ENCODE measurements at regions not wholly inside any gene's neighbourhood (a gene's known extent, or its start where the extent isn't known, plus 50 kb on each side); places are given as distances from the start of the nearest gene placed in this dataset.

DNA sequence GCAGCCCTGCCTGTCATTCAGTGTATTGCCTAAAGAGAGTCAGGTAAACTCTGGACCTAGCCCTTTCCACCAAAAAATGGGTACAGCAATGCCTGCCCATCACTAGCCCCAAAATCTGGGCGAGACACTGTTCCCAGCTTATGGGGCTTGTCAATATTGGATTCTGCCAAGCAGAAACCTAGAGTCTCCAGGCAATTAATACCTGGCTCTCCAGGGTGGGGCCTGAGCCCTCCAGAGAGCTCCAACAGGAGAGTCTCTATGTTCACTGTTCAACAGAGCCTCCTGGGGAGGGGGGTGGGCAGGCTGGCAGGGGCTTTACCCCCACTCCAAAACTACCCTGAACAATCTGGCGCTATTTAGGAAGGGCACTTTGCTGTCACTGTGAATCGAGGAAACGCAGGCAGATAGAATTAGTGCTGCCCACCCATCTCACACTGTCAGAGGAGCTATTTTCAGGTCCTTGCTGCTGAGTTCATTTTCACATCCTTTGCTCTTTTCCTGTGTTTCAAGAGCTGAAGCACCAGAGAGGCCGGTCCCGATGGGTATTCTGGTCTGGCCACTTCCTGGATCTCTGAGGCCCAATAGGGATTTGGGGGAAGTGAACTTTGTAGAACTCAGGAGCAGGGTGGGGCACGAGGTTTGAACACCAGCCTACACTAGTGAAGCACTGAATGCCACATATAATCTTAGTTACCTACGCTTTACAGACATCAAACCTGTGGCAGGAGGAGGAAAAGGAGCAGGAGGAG is 121.8 kb downstream of the C5orf15 start:
- Mint-ChIP-seq H3K4me1 (ENCODE audit: low read depth) (no peaks in the 10 kb centered on the region), H3K27me3 (ENCODE audit: insufficient read depth) (peaks cover 9% of the 10 kb centered on the region), H3K27ac (no peak overlapping the region), H3K4me3 (no peak overlapping the region), H3K36me3 (ENCODE audit: low read depth) (no peaks in the 10 kb centered on the region), H3K9me3 (no peaks in the 10 kb centered on the region)
- DNase-seq (ENCODE audit: low spot score): no peak
- intact Hi-C loops (cut with micrococcal nuclease): no loop called here

DNA sequence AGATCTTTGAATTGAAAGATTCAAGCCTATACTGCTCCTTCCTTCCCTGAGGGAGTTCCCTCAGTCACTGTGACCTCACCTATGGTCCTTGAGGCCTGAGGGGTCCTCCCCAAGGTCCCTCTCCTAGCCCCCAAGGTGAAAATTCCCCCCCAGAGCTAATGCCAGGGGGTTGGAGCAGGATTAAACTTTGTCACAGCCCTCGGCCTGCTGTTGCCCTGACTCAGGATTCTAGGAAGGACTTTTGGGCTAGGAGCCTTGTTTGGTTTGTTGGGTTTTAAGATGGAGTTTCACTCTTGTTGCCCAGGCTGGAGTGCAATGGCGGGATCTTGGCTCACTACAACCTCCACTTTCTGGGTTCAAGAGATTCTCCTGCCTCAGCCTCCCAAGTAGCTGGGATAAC is 123.2 kb downstream of the C5orf15 start:
- H3K27ac Mint-ChIP-seq: no peak overlapping the region
- no peaks in the 10 kb centered on the region for H3K9me3 Mint-ChIP-seq
- H3K4me3 Mint-ChIP-seq: no peak overlapping the region

GRCh38 chr5:133844836-133845235 is 123.6 kb downstream of the C5orf15 start:
- intact Hi-C loops (cut with micrococcal nuclease): no loop called here
- Mint-ChIP-seq H3K9me3 (no peaks in the 10 kb centered on the region), H3K27ac (no peak overlapping the region), H3K36me3 (ENCODE audit: low read depth) (no peaks in the 10 kb centered on the region), H3K27me3 (ENCODE audit: insufficient read depth) (peaks cover 17% of the 10 kb centered on the region), H3K4me1 (ENCODE audit: low read depth) (no peaks in the 10 kb centered on the region), H3K4me3 (no peak overlapping the region)
- DNase-seq (ENCODE audit: low spot score): no peak

More for the DNA sequence above, 123.2 kb downstream of the C5orf15 start:
- intact Hi-C loops (cut with micrococcal nuclease): no loop called here
- DNase-seq (ENCODE audit: low spot score): no peak
- Mint-ChIP-seq H3K36me3 (ENCODE audit: low read depth) (no peaks in the 10 kb centered on the region), H3K4me1 (ENCODE audit: low read depth) (no peaks in the 10 kb centered on the region), H3K27me3 (ENCODE audit: insufficient read depth) (peaks cover 14% of the 10 kb centered on the region)

DNA sequence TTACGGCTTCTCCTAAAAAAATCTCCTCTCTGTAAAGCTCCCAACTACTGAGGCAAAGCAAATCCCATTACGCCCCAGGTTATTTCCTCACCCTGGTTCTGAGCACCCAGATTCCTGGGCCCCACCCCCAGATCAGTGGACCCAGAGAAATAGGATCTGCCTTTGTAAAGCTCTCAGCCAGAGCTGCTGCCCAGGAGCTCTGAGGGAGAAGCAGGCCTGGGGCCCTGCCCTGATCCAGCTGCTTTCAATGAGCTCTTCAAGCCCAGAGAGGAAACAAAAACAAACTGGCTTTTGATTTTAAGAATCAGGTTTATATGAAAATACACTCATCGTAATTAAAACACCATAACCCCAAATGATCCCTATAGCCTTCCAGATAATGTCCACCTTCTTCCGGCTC is 124.5 kb downstream of the C5orf15 start:
- Mint-ChIP-seq H3K27ac (no peak overlapping the region), H3K9me3 (no peaks in the 10 kb centered on the region), H3K4me3 (no peak overlapping the region), H3K27me3 (ENCODE audit: insufficient read depth) (peaks cover 18% of the 10 kb centered on the region), H3K4me1 (ENCODE audit: low read depth) (no peaks in the 10 kb centered on the region), H3K36me3 (ENCODE audit: low read depth) (no peaks in the 10 kb centered on the region)
- no peak for DNase-seq (ENCODE audit: low spot score)
- intact Hi-C loops (cut with micrococcal nuclease): no loop called here

GRCh38 chr5:133842846-133843611 is 125.4 kb downstream of the C5orf15 start:
- Mint-ChIP-seq H3K27ac (no peak overlapping the region), H3K36me3 (ENCODE audit: low read depth) (no peaks in the 10 kb centered on the region), H3K4me3 (no peak overlapping the region), H3K4me1 (ENCODE audit: low read depth) (no peaks in the 10 kb centered on the region), H3K9me3 (no peaks in the 10 kb centered on the region), H3K27me3 (ENCODE audit: insufficient read depth) (peaks cover 16% of the 10 kb centered on the region)
- intact Hi-C loops (cut with micrococcal nuclease): no loop called here
- DNase-seq (ENCODE audit: low spot score): no peak

DNA sequence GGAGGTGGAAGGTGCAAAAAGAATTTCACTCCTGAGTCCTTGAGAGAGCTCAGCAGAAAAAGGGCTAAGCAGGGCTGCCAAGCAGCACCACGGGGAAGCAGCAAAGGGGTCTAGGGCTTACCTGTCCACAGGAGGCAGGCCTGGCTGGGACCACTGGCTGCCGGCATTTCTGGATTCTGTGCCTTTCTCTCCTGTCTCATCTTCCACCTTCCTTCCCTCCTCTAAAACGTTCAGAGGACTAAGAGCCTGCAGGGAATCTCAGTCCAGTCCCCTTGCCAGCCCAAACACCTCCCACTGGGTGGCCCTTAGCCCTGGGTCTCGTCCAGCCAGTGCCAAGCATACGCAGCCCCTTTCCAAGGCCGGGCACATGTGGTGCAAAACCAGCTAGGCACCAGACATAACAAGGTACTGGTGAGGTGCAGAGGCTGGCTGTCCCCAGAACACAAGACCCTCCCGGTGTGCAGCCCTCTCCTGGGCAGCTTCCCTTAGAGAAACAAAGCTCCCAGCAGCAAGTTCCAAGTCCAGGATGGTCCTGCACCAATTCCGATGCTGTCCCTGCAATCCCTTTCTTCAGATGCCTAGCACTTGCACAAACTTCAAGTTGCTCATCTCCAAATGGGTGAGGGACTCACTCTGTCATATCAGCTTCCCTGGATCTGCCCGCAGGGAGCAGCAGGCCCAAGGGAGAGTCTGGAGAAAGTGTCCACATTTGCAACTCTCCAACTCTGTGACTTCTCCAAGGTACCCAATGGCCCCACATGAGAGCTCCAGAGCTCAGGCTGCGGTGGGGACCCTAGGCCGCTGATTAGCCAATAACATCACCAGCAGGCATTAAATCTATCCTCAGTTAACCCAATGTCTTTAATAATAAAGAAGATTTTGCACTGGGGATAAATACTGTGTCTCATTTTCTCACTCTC is 126.3 kb downstream of the C5orf15 start:
- H3K27ac Mint-ChIP-seq: no peak overlapping the region

GRCh38 chr5:133840168-133840567 is 128.3 kb downstream of the C5orf15 start:
- H3K27ac Mint-ChIP-seq: no peak overlapping the region
- no peaks in the 10 kb centered on the region for H3K36me3 Mint-ChIP-seq (ENCODE audit: low read depth)
- peaks cover 12% of the 10 kb centered on the region for H3K27me3 Mint-ChIP-seq (ENCODE audit: insufficient read depth)
- DNase-seq (ENCODE audit: low spot score): no peak
- intact Hi-C loops (cut with micrococcal nuclease): no loop called here
- H3K9me3 Mint-ChIP-seq: no peaks in the 10 kb centered on the region
- H3K4me3 Mint-ChIP-seq: no peak overlapping the region
- H3K4me1 Mint-ChIP-seq (ENCODE audit: low read depth): no peaks in the 10 kb centered on the region

More for the DNA sequence above, 126.3 kb downstream of the C5orf15 start:
- Mint-ChIP-seq H3K4me3 (no peak overlapping the region), H3K27me3 (ENCODE audit: insufficient read depth) (peaks cover 16% of the 10 kb centered on the region), H3K9me3 (no peaks in the 10 kb centered on the region), H3K4me1 (ENCODE audit: low read depth) (no peaks in the 10 kb centered on the region), H3K36me3 (ENCODE audit: low read depth) (no peaks in the 10 kb centered on the region)
- intact Hi-C loops (cut with micrococcal nuclease): no loop called here
- no peak for DNase-seq (ENCODE audit: low spot score)

GRCh38 chr5:133839721-133840120 is 128.7 kb downstream of the C5orf15 start:
- H3K4me3 Mint-ChIP-seq: no peak overlapping the region
- H3K27me3 Mint-ChIP-seq (ENCODE audit: insufficient read depth): peaks cover 15% of the 10 kb centered on the region
- no peak for DNase-seq (ENCODE audit: low spot score)
- intact Hi-C loops (cut with micrococcal nuclease): no loop called here
- H3K27ac Mint-ChIP-seq: no peak overlapping the region
- H3K9me3 Mint-ChIP-seq: no peaks in the 10 kb centered on the region
- H3K36me3 Mint-ChIP-seq (ENCODE audit: low read depth): no peaks in the 10 kb centered on the region
- H3K4me1 Mint-ChIP-seq (ENCODE audit: low read depth): no peaks in the 10 kb centered on the region

GRCh38 chr5:133839090-133839489 is 129.3 kb downstream of the C5orf15 start:
- H3K36me3 Mint-ChIP-seq (ENCODE audit: low read depth): no peaks in the 10 kb centered on the region
- no peak for DNase-seq (ENCODE audit: low spot score)
- no peaks in the 10 kb centered on the region for H3K4me1 Mint-ChIP-seq (ENCODE audit: low read depth)
- no peaks in the 10 kb centered on the region for H3K9me3 Mint-ChIP-seq
- H3K4me3 Mint-ChIP-seq: no peak overlapping the region
- no peak overlapping the region for H3K27ac Mint-ChIP-seq
- H3K27me3 Mint-ChIP-seq (ENCODE audit: insufficient read depth): peaks cover 15% of the 10 kb centered on the region
- intact Hi-C loops (cut with micrococcal nuclease): no loop called here

DNA sequence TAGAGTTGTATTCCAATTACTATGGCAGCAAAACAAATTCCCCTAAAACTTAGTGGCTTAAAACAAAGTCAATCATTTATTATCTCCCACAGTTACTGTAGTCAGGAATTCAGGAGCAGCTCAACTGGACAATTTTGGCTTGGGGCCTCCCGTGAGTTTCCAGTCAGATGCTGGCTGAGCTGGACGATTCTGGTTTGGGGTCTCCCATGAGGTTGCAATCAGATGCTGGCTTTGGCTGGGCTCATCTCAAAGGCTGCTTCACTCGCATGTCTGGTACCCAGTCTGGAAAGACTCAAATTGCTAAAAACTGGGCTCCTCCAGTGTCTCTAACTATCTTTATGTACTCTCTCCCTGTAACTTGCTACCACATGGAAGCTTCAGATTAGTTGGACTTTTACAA is 130.1 kb downstream of the C5orf15 start:
- H3K27ac Mint-ChIP-seq: no peak overlapping the region
- H3K27me3 Mint-ChIP-seq (ENCODE audit: insufficient read depth): peaks cover 19% of the 10 kb centered on the region
- no peaks in the 10 kb centered on the region for H3K36me3 Mint-ChIP-seq (ENCODE audit: low read depth)
- no peaks in the 10 kb centered on the region for H3K4me1 Mint-ChIP-seq (ENCODE audit: low read depth)
- intact Hi-C loops (cut with micrococcal nuclease): no loop called here
- no peak overlapping the region for H3K4me3 Mint-ChIP-seq
- DNase-seq (ENCODE audit: low spot score): no peak
- H3K9me3 Mint-ChIP-seq: no peaks in the 10 kb centered on the region

DNA sequence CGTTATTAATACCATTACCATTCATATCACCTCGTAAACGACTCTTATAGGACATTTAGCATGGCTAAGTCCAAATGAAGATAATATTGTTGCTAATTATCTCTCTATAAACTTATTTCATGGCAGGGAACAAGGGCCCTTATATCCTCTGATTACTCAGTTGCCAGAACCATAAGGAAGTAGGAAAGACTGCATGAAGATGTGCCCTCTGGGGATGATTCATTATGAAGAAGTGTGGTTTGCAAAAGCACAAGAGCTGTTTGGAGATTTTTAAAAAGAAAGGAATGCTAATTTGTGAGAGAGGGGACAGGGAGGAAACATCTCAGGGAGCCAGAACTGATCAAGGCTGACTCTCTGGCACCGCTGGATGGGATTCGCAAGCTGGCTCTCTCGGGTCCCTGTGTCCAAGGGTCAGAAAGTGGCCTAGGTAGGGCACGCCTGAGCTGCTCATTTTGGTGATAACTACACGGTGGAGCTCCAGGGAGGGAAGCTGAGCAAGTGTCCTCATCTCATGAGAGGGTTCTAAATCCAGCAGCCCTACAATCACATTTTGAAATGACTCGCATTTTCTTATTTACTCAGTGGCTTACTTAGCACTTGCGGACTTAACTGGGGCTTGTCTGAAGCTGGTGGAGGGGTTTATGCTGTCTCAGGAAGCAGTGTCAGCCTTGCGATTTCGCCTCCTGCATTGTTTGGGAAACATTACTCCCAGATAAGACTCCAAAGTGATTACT is 136.8 kb downstream of the C5orf15 start:
- Mint-ChIP-seq H3K9me3 (no peaks in the 10 kb centered on the region), H3K27me3 (ENCODE audit: insufficient read depth) (peaks cover 11% of the 10 kb centered on the region), H3K27ac (no peak overlapping the region)

DNA sequence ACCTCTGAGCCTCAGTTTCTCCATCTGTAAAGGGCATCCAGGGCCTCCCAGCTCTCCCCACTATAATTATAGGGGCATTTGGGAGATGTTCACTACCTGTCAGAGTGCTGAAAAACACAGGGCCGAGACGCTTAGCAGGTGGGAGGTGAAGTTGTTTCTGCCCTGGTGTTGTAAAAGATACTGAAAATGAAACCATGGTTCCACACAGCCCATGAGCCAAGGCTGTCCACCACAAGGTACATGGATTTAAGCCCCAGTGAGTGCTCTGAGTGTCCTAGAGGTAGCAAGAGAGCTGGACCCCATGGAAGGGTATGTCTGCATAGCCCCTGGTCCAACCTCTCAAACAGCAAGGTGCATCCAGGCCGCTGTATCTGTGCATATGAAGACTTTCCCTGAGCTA is 137.5 kb downstream of the C5orf15 start:
- intact Hi-C loops (cut with micrococcal nuclease): no loop called here
- no peaks in the 10 kb centered on the region for H3K9me3 Mint-ChIP-seq
- no peaks in the 10 kb centered on the region for H3K36me3 Mint-ChIP-seq (ENCODE audit: low read depth)
- H3K27me3 Mint-ChIP-seq (ENCODE audit: insufficient read depth): peaks cover 11% of the 10 kb centered on the region
- peaks cover 1% of the 10 kb centered on the region for H3K4me1 Mint-ChIP-seq (ENCODE audit: low read depth)
- no peak for DNase-seq (ENCODE audit: low spot score)
- H3K27ac Mint-ChIP-seq: no peak overlapping the region
- no peak overlapping the region for H3K4me3 Mint-ChIP-seq

More for the DNA sequence above, 136.8 kb downstream of the C5orf15 start:
- H3K4me1 Mint-ChIP-seq (ENCODE audit: low read depth): no peaks in the 10 kb centered on the region
- intact Hi-C loops (cut with micrococcal nuclease): no loop called here
- no peak overlapping the region for H3K4me3 Mint-ChIP-seq
- H3K36me3 Mint-ChIP-seq (ENCODE audit: low read depth): no peaks in the 10 kb centered on the region
- DNase-seq (ENCODE audit: low spot score): no peak

All from activated T-helper 1 cell treated with anti-CD3 and anti-CD28 coated beads, Interleukin-12 subunit alpha, Interleukin-12 subunit beta, Interleukin-2, Interleukin-4 antibody, amounts not matched to agents 30 ng/mL and 10 ng/mL and 1 ng/mL, durations not matched to agents 14 hours and 24 hours and 36 hours (primary cell).